Stimulated activated CD8-positive, alpha-beta memory T cell treated with anti-CD3 and anti-CD28 coated beads, Interleukin-2, amount 100 ng/mL, for 1 hour (primary cell): ENCODE measurements at regions not wholly inside any gene's neighbourhood (a gene's known extent, or its start where the extent isn't known, plus 50 kb on each side); places are given as distances from the start of the nearest gene placed in this dataset.
A peak's percentile ranks its signal among the peaks of the same experiment; 100 is the strongest.

Experiments
- DNase-seq, 2 donors: peaks; one replicate each; pipeline ENCODE4 v3.0.0-alpha.2; 2020; ENCODE audit warnings: low read depth in 2 of 2

- DNase-seq: no peak
Measured at GRCh38 chr7:106196460-106197021, 84.4 kb upstream of the SYPL1 start.

- no peak for DNase-seq
Measured at GRCh38 chr7:106193661-106194060, 81.5 kb upstream of the SYPL1 start.

- no peak for DNase-seq
Measured at GRCh38 chr7:106190589-106191330, 78.6 kb upstream of the SYPL1 start.

DNA sequence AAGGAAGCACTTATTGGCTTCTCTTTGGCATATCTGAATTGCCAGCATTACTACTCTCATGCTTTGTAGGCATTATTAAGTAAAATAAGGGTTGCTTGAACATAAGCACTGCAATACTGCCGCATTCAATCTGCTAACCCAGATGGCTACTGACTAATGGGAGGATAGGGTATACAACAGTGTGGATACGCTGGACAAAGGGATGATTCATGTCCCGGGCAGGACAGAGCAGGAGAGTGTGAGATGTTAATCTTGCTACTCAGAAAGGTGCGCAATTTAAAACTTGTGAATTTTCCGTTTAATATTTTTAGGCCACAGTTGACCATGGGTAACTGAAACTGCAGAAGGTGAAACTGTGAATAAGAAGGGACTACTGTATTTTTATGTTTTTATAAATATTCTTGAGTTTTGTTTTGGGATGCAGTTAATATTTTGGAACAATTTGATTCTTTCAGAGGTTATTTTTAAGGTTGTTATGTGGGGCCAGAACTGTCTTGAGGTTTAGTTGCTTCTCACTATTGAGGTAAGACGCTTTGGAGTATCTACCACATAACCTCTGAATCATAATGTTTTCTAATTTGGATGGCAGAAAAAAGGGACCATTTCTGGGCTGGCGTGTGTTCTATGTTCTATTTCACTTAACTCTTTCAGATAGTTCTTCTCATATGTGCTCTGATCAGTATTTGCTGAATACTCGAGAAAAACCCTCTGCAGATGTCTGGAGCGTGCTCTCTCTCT lies 75.7 kb upstream of the SYPL1 start:
- no peak for DNase-seq

GRCh38 chr7:106185719-106186118 lies 73.6 kb upstream of the SYPL1 start:
- DNase-seq: no peak

DNA sequence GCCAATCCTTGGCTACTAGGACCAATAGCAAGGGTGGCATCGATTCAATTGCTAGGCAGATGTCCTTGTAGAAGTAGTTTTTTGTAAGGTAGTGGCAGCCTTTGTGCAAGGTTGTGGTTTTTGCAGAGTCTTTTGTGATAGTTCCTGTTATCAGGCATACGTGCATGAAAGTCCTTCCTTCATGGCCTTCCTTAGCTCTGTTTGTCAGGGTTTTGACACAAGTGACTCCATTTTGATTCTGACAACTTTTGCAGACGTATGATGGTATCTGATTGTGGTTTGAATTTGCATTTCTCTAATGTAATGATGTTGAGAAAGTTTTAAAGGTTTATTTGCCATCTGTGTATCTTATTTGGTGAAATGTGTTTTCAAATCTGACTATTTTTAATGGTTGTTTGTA lies 71.8 kb upstream of the SYPL1 start:
- DNase-seq: no peak

DNA sequence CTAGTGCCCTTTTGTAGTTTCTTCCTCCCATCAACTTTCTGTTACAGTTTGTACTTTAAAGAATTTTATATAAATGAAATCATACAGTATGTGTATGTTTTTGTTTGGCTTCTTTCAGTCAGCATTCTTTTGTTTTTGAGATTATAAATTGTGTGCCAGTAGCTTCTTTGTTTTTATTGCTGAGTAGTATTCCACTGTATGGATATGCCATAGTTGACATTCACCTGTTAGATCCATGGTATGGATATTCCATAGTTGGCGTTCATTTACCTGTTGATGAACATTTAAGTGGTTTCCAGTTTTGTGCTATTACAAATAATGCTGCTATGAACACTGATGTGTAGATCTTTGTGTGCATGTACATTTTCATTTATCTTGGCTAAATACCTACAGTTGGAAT lies 70.8 kb upstream of the SYPL1 start:
- no peak for DNase-seq

DNA sequence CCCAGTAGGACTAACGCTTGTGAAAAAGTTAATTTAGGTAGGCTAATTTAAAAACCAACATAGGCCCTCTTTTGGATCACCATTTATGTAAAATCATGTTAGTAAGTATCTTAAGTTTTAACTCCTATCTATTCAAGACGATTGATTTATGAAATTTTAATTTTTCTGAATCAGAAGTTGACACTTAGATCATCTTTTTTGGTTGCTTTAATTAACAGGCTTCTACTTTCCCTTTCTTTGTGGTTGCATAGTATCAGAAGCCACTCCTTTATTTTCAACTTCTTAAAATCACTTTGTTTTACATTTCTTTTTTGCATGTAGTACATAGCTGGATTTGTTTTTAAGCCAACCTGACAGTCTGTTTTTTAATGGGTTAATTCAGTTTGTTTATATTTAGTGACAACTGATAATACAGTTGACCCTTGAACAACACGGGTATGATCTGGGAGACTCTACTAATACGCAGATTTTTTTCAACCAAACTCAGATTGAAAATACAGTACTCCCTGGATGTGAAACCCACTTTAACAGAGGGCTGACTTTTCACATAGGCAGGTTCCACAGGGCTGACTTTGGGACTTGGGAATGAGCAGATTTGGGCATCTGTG lies 69.7 kb upstream of the SYPL1 start:
- DNase-seq: no peak

DNA sequence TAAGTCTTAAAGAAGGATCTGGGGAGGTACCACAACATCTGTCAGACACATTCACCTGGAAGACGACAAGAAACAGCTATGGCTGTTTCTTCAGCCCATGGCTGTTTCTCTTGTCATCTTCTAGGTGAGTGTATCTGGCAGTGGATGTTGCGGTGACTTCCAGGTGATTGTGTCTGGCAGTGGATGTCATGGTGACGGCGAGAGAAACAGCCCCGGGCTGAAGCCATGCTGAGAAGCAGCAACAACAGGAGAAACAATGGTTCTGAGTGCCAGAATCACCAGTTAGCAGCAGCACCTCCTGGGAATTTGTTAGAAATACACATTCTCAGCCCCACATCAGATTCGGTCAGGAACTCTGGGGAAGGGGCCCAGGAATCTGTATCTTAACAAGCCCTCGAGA lies 68.6 kb upstream of the SYPL1 start:
- no peak for DNase-seq

DNA sequence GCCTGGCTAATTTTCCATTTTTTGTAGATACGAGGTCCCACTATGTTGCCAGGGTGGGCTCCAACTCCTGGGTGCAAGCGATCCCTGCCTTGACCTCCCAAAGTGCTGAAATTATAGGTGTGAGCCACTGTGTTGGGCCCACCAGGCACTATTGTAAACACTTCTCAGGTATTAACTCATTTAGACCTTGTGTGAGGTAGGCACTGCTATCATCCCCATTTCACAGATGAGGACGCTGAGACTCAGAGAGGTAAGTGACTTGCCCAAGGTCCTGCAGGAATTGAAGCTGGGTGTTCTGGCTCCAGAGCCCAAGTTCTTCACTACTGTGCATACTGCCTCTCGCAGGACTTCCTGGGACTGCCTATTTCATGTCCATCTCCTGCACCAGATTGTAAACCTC lies 67.1 kb upstream of the SYPL1 start:
- no peak for DNase-seq

- no peak for DNase-seq
Measured at GRCh38 chr7:106178593-106179134, 66.6 kb upstream of the SYPL1 start.

- DNase-seq: no peak
Measured at GRCh38 chr7:106177738-106178592, 65.9 kb upstream of the SYPL1 start.

- DNase-seq: no peak
Measured at GRCh38 chr7:106177300-106177690, 65.2 kb upstream of the SYPL1 start.

GRCh38 chr7:106176414-106177299 lies 64.5 kb upstream of the SYPL1 start:
- DNase-seq: peak; percentile 28 to 45

DNA sequence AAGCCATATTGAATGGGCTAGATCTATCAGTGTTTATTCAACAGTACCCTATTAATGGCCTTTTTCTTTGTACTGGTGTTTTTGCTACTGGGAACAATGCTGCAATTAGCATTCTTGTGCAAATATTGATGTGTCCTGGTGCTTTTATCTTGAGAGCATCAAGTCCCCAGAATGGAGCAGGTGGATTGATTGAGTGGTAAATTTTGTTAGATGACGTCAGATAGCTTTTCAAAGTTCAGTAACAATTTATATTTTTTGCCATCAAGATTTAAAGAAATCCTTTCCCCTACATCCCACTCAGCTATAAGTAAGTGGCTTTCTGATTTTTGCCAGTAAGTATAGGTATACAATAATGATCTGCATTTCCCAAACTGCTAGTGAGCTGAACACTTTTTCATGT lies 63.4 kb upstream of the SYPL1 start:
- DNase-seq: no peak

DNA sequence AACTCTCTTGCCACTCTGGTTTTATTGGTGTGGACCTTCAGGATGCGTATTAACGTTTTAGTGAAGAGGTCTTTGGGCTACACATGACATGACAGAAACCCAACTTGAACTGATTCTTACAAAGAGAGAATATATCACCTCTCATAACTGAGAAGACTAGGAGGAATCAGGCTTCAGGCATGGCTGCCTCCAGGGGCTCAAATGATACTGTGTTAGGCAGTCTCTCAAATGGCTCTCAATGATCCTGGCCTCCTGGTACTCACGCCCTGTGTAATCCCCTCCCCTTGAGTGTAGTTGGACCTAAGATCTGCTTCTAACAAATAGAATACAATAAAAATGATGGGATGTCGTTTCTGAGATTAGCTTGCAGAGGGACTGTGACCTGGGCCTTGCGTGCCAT lies 58.5 kb upstream of the SYPL1 start:
- no peak for DNase-seq

DNA sequence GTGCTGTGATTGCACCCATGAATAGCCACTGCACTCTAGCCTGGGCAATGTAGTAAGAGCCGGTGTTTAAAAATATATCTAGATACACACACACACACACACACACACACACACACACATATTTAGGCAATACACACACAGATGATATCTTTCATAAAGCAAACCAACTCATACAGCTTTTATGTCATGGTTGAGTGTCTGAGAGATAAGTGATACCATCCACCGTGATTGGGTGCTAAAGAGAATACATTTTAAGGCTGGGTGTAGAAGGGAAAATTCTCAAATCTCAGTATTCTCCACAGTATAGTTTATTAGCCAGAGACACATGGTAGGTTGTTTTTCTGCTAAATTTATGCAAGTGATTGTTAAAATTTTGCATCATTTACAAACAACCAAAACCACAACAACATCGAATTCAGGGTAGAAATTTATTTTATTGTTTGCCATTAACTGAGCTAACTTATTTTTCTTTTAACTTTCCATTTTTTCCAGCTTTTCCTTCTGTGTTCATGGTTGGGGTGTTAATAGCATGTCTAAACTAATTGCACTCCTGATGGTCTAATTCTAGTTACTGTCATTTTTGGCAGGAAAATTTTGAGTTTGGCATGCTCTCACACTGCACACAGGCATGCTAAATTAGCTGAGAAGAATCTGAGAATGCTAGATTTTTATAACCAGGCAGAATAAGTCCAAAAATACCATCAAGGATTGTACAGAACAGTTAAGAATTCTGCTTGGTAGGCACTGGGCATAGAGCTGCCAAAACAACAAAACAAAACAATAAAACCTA lies 57.9 kb upstream of the SYPL1 start:
- no peak for DNase-seq

DNA sequence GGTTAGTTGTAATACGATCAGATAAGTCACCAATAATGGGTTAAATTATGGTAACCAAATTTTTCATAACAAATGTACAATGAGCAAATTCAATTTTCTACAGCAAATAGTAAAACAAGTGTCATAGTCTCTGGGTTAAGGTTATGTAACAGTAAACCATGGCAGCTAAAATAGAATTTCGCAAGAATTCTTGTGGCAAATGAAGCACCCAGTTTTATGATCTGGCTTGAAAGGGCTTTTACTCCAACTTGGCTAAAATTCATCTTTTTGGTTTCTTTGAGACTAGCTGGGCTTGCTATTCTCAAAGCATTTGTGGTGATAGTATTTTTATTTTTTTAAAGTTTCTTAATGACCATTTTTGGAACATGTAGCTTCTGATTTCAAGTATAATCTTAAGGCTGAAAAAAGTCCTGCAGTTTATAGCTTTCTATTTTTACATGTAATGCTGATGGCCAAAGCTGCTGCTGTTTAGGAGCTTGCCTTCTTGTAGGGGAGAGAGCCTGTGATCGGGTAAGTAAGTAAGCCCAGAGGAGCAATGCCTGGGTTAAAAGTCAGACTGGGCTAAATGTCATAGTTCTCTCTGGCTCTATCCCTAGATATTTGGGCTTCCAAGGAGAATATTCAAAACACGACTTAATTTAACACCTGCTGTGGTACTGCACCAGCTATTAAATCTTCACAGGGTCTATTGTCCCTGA lies 55.5 kb upstream of the SYPL1 start:
- DNase-seq: no peak
